Mesendoderm (in vitro differentiated cells): ENCODE measurements at regions not wholly inside any gene's neighbourhood (a gene's known extent, or its start where the extent isn't known, plus 50 kb on each side); places are given as distances from the start of the nearest gene placed in this dataset.
A peak's percentile ranks its signal among the peaks of the same experiment; 100 is the strongest.

Experiments used
- DNase-seq: peaks from one replicate; pipeline ENCODE4 v3.0.0; 2013
- H2AK5ac ChIP-seq: 2 replicates; pipeline ENCODE4 v1.6.1; 2013; ENCODE audit warnings: low read length, inconsistent platforms
- H2BK120ac ChIP-seq: 2 replicates; pipeline ENCODE4 v1.6.1; 2013; ENCODE audit warnings: low read depth, mild to moderate bottlenecking, low read length, moderate library complexity, mixed read lengths
- H2BK15ac ChIP-seq: replicated peaks from 2 replicates; pipeline ENCODE4 v1.6.1; 2013; ENCODE audit warnings: low read depth, mild to moderate bottlenecking, moderate library complexity
- H2BK5ac ChIP-seq: 2 replicates; pipeline ENCODE4 v1.6.1; 2013; ENCODE audit warnings: low read length, inconsistent platforms
- H3K18ac ChIP-seq: 2 replicates; pipeline ENCODE4 v1.6.1; 2013; ENCODE audit warnings: mild to moderate bottlenecking, low read length, mixed read lengths
- H3K23ac ChIP-seq: one replicate; pipeline ENCODE4 v1.6.1; 2013; ENCODE audit warnings: low read length
- H3K27ac ChIP-seq: 2 replicates; pipeline ENCODE4 v1.5.1; 2013; ENCODE audit warnings: low read depth, mild to moderate bottlenecking, inconsistent platforms, low read length, moderate library complexity
- H3K27me3 ChIP-seq: 2 replicates; pipeline ENCODE4 v1.6.1; 2013; ENCODE audit warnings: low read length, control low read depth, mild to moderate bottlenecking, inconsistent platforms; ENCODE audit not compliant: insufficient read depth, poor library complexity
- H3K36me3 ChIP-seq: 2 replicates; pipeline ENCODE4 v1.6.1; 2013; ENCODE audit warnings: low read length, inconsistent platforms; ENCODE audit not compliant: control insufficient read depth, insufficient read depth
- H3K4ac ChIP-seq: one replicate; pipeline ENCODE4 v1.6.1; 2013; ENCODE audit warnings: low read depth, mild to moderate bottlenecking, low read length, moderate library complexity
- H3K4me1 ChIP-seq: 2 replicates; pipeline ENCODE4 v1.6.1; 2013; ENCODE audit warnings: low read depth, low read length, inconsistent platforms; ENCODE audit not compliant: control insufficient read depth
- H3K4me2 ChIP-seq: 2 replicates; pipeline ENCODE4 v1.6.1; 2013; ENCODE audit warnings: low read length
- H3K4me3 ChIP-seq: 2 replicates; pipeline ENCODE4 v1.5.1; 2013; ENCODE audit warnings: mild to moderate bottlenecking, low read length
- H3K56ac ChIP-seq: one replicate; pipeline ENCODE4 v1.6.1; 2013; ENCODE audit warnings: low read length
- H3K79me1 ChIP-seq: 2 replicates; pipeline ENCODE4 v1.6.1; 2013; ENCODE audit warnings: low read length, inconsistent platforms
- H3K79me2 ChIP-seq: 2 replicates; pipeline ENCODE4 v1.6.1; 2013; ENCODE audit warnings: mild to moderate bottlenecking, low read length; ENCODE audit not compliant: control insufficient read depth, insufficient read depth
- H3K9ac ChIP-seq: 2 replicates; pipeline ENCODE4 v1.6.1; 2013; ENCODE audit warnings: low read length, inconsistent platforms
- H4K5ac ChIP-seq: one replicate; pipeline ENCODE4 v1.6.1; 2013; ENCODE audit warnings: low read length
- H4K8ac ChIP-seq: one replicate; pipeline ENCODE4 v1.6.1; 2013; ENCODE audit warnings: low read depth, mild to moderate bottlenecking, control low read depth, low read length, moderate library complexity
- WGBS: extraction: QIAGEN DNeasy Blood & Tissue Kit; methylation state at CpG from one replicate; pipeline ENCODE4 v1.1.7; 2013; ENCODE audit warnings: low lambda C conversion rate, missing lambda C conversion rate; ENCODE audit not compliant: insufficient coverage; ENCODE audit errors: extremely low coverage; 5-methylcytosine and 5-hydroxymethylcytosine counted together

DNA sequence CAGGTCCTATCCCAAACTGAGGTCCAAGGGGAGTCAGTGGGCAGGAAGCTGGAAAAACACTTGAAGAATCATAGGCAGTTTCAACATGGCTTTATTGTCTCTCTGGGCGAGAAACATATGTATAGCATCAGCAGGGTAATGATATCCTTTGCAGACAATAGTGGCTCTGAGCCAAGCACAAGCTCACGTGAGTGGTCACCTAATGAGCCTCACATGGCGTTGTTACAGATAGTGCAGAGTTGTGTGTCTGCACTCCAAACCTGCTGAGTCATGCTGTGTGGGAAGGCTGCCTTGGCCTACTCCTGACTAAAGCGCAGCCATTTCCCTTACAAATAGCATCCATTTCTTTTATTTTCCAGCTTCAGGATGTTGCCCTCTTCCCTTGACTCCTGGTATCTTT is 105.2 kb upstream of the SYT1 start:
- no peak overlapping the region for H3K27ac ChIP-seq
- H3K23ac ChIP-seq = no peak overlapping the region
- no peak overlapping the region for H3K4ac ChIP-seq
- H3K4me2 ChIP-seq = no peak overlapping the region
- peak; percentile 42 for DNase-seq
- no peak overlapping the region for H3K4me3 ChIP-seq
- H2BK120ac ChIP-seq = no peak overlapping the region
- no peak overlapping the region for H2BK5ac ChIP-seq
- no peaks in the 10 kb centered on the region for H3K27me3 ChIP-seq
- H3K79me2 ChIP-seq = no peaks in the 10 kb centered on the region
- H3K18ac ChIP-seq = no peak overlapping the region
- H4K5ac ChIP-seq = no peak overlapping the region
- no peak overlapping the region for H2BK15ac ChIP-seq
- no peak overlapping the region for H3K56ac ChIP-seq
- no peaks in the 10 kb centered on the region for H3K79me1 ChIP-seq
- H3K9ac ChIP-seq = no peak overlapping the region
- no peak overlapping the region for H2AK5ac ChIP-seq
- H3K4me1 ChIP-seq = no peaks in the 10 kb centered on the region
- no CpG with 5 or more reads among the region's 4 CpGs for WGBS
- H3K36me3 ChIP-seq = no peaks in the 10 kb centered on the region
- H4K8ac ChIP-seq = no peak overlapping the region

DNA sequence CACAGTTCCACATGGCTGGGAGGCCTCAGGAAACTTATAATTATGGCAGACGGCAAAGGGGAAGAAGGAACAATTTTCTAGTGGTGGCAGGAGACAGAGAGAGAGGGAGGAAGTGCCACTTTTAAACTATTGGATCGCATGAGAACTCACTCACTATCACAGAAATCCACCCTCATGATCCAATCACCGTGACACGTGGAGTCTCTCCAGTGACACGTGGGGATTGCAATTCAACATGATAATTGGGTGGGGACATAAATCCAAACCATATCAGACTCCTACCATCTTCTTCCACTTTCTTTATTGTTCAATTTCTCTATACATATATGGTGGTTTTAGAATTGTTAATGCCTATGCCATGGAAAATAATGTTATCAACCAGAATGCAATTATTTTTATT is 103.7 kb upstream of the SYT1 start:
- H3K56ac ChIP-seq = no peak overlapping the region
- no peak overlapping the region for H3K23ac ChIP-seq
- H3K36me3 ChIP-seq = no peaks in the 10 kb centered on the region
- no peak overlapping the region for H4K8ac ChIP-seq
- no peak overlapping the region for H2BK5ac ChIP-seq
- no peak for DNase-seq
- no peak overlapping the region for H2BK120ac ChIP-seq
- no peak overlapping the region for H3K4me2 ChIP-seq
- no peaks in the 10 kb centered on the region for H3K27me3 ChIP-seq
- no peaks in the 10 kb centered on the region for H3K79me2 ChIP-seq
- H3K9ac ChIP-seq = no peak overlapping the region
- H3K4me1 ChIP-seq = no peaks in the 10 kb centered on the region
- WGBS = no CpG with 5 or more reads among the region's 5 CpGs
- no peak overlapping the region for H3K4me3 ChIP-seq
- no peak overlapping the region for H3K18ac ChIP-seq
- no peak overlapping the region for H2BK15ac ChIP-seq
- no peak overlapping the region for H3K4ac ChIP-seq
- no peak overlapping the region for H4K5ac ChIP-seq
- H3K27ac ChIP-seq = no peak overlapping the region
- H2AK5ac ChIP-seq = no peak overlapping the region
- H3K79me1 ChIP-seq = no peaks in the 10 kb centered on the region

DNA sequence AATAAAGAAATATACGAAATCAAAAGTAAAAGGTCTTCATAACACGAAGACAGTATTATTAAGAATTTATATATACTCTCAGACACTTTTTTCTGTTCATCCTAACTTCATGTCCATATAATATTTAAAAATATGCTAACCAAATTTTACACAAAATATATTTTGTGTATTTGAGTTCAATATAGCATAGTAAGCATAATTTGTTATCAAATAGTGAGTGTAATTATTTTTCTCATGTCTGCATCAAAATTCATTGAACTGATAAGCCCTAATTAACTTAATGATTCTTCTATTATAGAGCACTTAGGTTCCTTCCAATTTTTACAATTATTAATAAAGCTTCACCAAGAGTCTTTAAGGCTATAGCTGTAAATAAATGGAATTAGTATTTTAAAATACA is 99.7 kb upstream of the SYT1 start:
- H3K27me3 ChIP-seq = no peaks in the 10 kb centered on the region
- H3K4me2 ChIP-seq = no peak overlapping the region
- no peaks in the 10 kb centered on the region for H3K36me3 ChIP-seq

DNA sequence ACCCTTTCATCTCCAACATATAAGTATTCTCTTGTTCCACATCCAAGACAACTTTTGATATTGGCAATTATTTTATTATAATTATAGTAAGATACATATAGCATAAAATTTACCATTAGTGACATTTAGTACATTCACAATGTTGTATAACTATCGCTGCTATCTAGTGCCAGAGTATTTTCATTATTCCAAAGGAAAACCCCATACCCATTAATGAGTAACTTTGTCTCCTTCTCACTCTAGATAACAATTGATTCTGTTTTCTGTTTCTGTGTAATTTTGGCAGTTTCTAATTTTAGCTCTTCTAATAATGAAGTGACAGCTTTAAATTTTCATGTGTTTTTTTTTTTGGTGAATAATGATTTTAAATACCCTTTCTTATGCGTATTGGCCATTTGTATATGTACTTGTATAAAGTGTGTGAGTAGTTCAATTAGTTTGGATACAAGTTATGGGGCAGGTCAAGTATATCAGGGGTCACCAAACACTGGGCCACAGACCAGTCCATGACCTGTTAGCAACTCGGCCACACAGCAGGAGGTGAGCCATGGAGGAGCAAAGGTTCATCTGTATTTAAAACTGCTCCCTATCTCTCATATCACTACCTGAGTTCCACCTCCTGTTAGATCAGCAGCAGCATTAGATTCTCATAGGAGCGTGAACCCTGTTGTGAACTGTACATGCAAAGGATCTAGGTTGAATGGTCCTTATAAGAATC is 97.2 kb upstream of the SYT1 start:
- WGBS = no CpG with 5 or more reads among the region's 4 CpGs
- no peak overlapping the region for H3K23ac ChIP-seq
- H4K5ac ChIP-seq = no peak overlapping the region
- H3K4me1 ChIP-seq = no peaks in the 10 kb centered on the region
- H3K36me3 ChIP-seq = no peaks in the 10 kb centered on the region
- H3K9ac ChIP-seq = no peak overlapping the region
- H3K4me3 ChIP-seq = no peak overlapping the region
- H2AK5ac ChIP-seq = no peak overlapping the region
- H3K4me2 ChIP-seq = no peak overlapping the region
- H3K27ac ChIP-seq = no peak overlapping the region
- no peaks in the 10 kb centered on the region for H3K79me1 ChIP-seq
- no peak overlapping the region for H2BK120ac ChIP-seq
- H2BK5ac ChIP-seq = no peak overlapping the region
- H3K18ac ChIP-seq = no peak overlapping the region
- no peaks in the 10 kb centered on the region for H3K79me2 ChIP-seq
- no peaks in the 10 kb centered on the region for H3K27me3 ChIP-seq
- DNase-seq = no peak
- H3K56ac ChIP-seq = no peak overlapping the region
- no peak overlapping the region for H2BK15ac ChIP-seq
- no peak overlapping the region for H4K8ac ChIP-seq
- no peak overlapping the region for H3K4ac ChIP-seq

More for the DNA sequence above, 99.7 kb upstream of the SYT1 start:
- Histone ChIP-seq H3K27ac (no peak overlapping the region), H4K5ac (no peak overlapping the region), H4K8ac (no peak overlapping the region), H3K4me1 (no peaks in the 10 kb centered on the region), H2BK5ac (no peak overlapping the region), H3K56ac (no peak overlapping the region), H3K4ac (no peak overlapping the region), H3K18ac (no peak overlapping the region), H3K9ac (no peak overlapping the region), H2BK120ac (no peak overlapping the region), H2AK5ac (no peak overlapping the region), H3K79me2 (no peaks in the 10 kb centered on the region), H3K23ac (no peak overlapping the region), H3K79me1 (no peaks in the 10 kb centered on the region), H2BK15ac (no peak overlapping the region), H3K4me3 (no peak overlapping the region)
- no CpG with 5 or more reads among the region's 2 CpGs for WGBS
- no peak for DNase-seq

DNA sequence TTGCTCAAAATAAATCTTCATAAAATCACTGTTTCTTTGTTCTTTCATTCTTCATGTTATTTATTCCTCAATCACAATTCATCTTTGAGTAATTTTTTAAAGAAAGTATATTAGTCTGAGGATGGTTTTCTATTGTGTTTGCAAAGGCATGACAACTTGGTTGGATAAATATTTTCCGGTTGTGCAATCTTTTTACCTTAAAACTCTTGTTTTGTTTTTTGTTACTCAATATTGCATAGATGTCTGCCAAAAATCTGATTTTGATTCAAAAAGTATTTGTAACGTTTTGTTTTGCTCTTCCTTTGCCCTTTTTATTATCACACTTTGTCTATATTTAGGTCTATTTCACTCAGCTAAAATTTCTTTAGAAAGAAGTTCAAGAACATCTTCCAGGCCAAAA is 86.2 kb upstream of the SYT1 start:
- H2AK5ac ChIP-seq = no peak overlapping the region
- H3K4me1 ChIP-seq = no peaks in the 10 kb centered on the region
- no peaks in the 10 kb centered on the region for H3K79me2 ChIP-seq
- H4K8ac ChIP-seq = no peak overlapping the region
- H3K4me3 ChIP-seq = no peak overlapping the region
- H3K27me3 ChIP-seq = no peaks in the 10 kb centered on the region
- no peak for DNase-seq
- H3K36me3 ChIP-seq = no peaks in the 10 kb centered on the region
- no peak overlapping the region for H3K9ac ChIP-seq
- no peak overlapping the region for H2BK120ac ChIP-seq
- no peak overlapping the region for H2BK5ac ChIP-seq
- no peak overlapping the region for H3K23ac ChIP-seq
- no peak overlapping the region for H3K4ac ChIP-seq
- no CpG with 5 or more reads among the region's 2 CpGs for WGBS
- no peak overlapping the region for H4K5ac ChIP-seq
- H3K18ac ChIP-seq = no peak overlapping the region
- H3K4me2 ChIP-seq = no peak overlapping the region
- H3K56ac ChIP-seq = no peak overlapping the region
- no peaks in the 10 kb centered on the region for H3K79me1 ChIP-seq
- H3K27ac ChIP-seq = no peak overlapping the region
- no peak overlapping the region for H2BK15ac ChIP-seq

DNA sequence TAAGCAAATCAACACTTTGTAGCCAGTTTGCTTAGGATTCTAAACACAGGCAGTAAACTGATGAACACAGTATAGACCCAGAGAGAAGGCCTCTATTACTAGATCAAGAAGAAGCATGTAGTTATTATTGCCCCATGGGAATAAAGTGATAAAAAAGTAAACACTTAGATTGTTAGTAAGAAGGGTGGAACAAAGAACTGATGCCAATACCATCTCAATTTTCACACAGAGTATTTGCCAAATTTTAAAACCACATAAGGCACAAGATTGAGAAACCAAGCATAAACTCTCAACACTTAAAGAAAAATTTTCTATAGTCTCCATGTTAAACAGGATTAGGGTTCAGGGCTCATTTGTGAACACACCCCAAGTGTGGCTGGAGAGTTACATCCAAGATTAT is 77.0 kb upstream of the SYT1 start:
- Histone ChIP-seq H3K9ac (no peak overlapping the region), H3K4me3 (no peak overlapping the region), H3K4ac (no peak overlapping the region), H2AK5ac (no peak overlapping the region), H3K23ac (no peak overlapping the region), H3K18ac (no peak overlapping the region), H3K27ac (no peak overlapping the region), H3K79me1 (no peaks in the 10 kb centered on the region), H3K79me2 (no peaks in the 10 kb centered on the region), H2BK15ac (no peak overlapping the region), H3K4me2 (no peak overlapping the region), H4K5ac (no peak overlapping the region), H2BK5ac (no peak overlapping the region), H3K27me3 (no peaks in the 10 kb centered on the region), H3K4me1 (no peaks in the 10 kb centered on the region), H2BK120ac (no peak overlapping the region), H3K36me3 (no peaks in the 10 kb centered on the region), H3K56ac (no peak overlapping the region), H4K8ac (no peak overlapping the region)
- DNase-seq = no peak
